H9 (cell line): ENCODE measurements at regions not wholly inside any gene's neighbourhood (a gene's known extent, or its start where the extent isn't known, plus 50 kb on each side); places are given as distances from the start of the nearest gene placed in this dataset.

Experiments used
- DNase-seq: peaks from one replicate; pipeline ENCODE4 v3.0.0-alpha.2; 2017
- H2AFZ ChIP-seq: one replicate; pipeline ENCODE4 v1.6.1; 2013; ENCODE audit warnings: mild to moderate bottlenecking, low read length, control low read depth, moderate library complexity
- H2AK5ac ChIP-seq: 2 replicates; pipeline ENCODE4 v1.6.1; 2013; ENCODE audit warnings: low read length, control low read depth, mixed read lengths; ENCODE audit not compliant: insufficient read length
- H2BK120ac ChIP-seq: one replicate; pipeline ENCODE4 v1.6.1; 2013; ENCODE audit warnings: low read depth, mild to moderate bottlenecking, low read length, control low read depth, inconsistent platforms; ENCODE audit not compliant: poor library complexity, severe bottlenecking
- H2BK12ac ChIP-seq: 2 replicates; pipeline ENCODE4 v1.6.1; 2013; ENCODE audit warnings: low read length, control low read depth, mixed read lengths, low read depth; ENCODE audit not compliant: insufficient read length
- H2BK15ac ChIP-seq: 2 replicates; pipeline ENCODE4 v1.6.1; 2013; ENCODE audit warnings: low read depth, low read length, control low read depth
- H2BK20ac ChIP-seq: one replicate; pipeline ENCODE4 v1.6.1; 2013; ENCODE audit warnings: low read depth, mild to moderate bottlenecking, low read length, control low read depth, inconsistent platforms; ENCODE audit not compliant: poor library complexity, severe bottlenecking
- H2BK5ac ChIP-seq: 2 replicates; pipeline ENCODE4 v1.6.1; 2013; ENCODE audit warnings: low read length, control low read depth, mixed read lengths; ENCODE audit not compliant: insufficient read length
- H3K14ac ChIP-seq: 2 replicates; pipeline ENCODE4 v1.6.1; 2013; ENCODE audit warnings: low read length, control low read depth; ENCODE audit not compliant: insufficient read depth
- H3K18ac ChIP-seq: 2 replicates; pipeline ENCODE4 v1.6.1; 2013; ENCODE audit warnings: low read depth, mild to moderate bottlenecking, mixed read lengths, low read length, control low read depth; ENCODE audit not compliant: insufficient read length
- H3K23ac ChIP-seq: 2 replicates; pipeline ENCODE4 v1.6.1; 2013; ENCODE audit warnings: low read length, control low read depth, mixed read lengths, low read depth; ENCODE audit not compliant: insufficient read length
- H3K23me2 ChIP-seq: 2 replicates; pipeline ENCODE4 v1.6.1; 2013; ENCODE audit warnings: low read depth, mild to moderate bottlenecking, mixed read lengths, low read length, control low read depth; ENCODE audit not compliant: insufficient read length, poor library complexity, severe bottlenecking
- H3K27ac ChIP-seq: 2 replicates; pipeline ENCODE4 v1.5.1; 2013; ENCODE audit warnings: low read length, control low read depth, mixed read lengths, low read depth; ENCODE audit not compliant: insufficient read length
- H3K27me3 ChIP-seq: 2 replicates; pipeline ENCODE4 v1.6.1; 2013; ENCODE audit warnings: low read length, control low read depth, inconsistent platforms; ENCODE audit not compliant: insufficient read depth
- H3K4ac ChIP-seq: 2 replicates; pipeline ENCODE4 v1.6.1; 2013; ENCODE audit warnings: low read depth, mild to moderate bottlenecking, control low read depth, inconsistent platforms, low read length, moderate library complexity
- H3K4me1 ChIP-seq: 2 replicates; pipeline ENCODE4 v1.6.1; 2013; ENCODE audit warnings: low read length, control low read depth, inconsistent platforms; ENCODE audit not compliant: insufficient read depth
- H3K4me2 ChIP-seq: 2 replicates; pipeline ENCODE4 v1.6.1; 2013; ENCODE audit warnings: low read length, control low read depth, mixed read lengths; ENCODE audit not compliant: insufficient read length, insufficient read depth
- H3K56ac ChIP-seq: 2 replicates; pipeline ENCODE4 v1.6.1; 2013; ENCODE audit warnings: low read depth, mild to moderate bottlenecking, mixed read lengths, low read length, control low read depth; ENCODE audit not compliant: insufficient read length
- H3K79me1 ChIP-seq: 2 replicates; pipeline ENCODE4 v1.6.1; 2013; ENCODE audit warnings: low read depth, mild to moderate bottlenecking, moderate library complexity, low read length, control low read depth, inconsistent platforms; ENCODE audit not compliant: insufficient read depth, poor library complexity, severe bottlenecking
- H3K79me2 ChIP-seq: 2 replicates; pipeline ENCODE4 v1.6.1; 2013; ENCODE audit warnings: low read length, control low read depth, inconsistent platforms; ENCODE audit not compliant: insufficient read depth
- H3K9ac ChIP-seq: 2 replicates; pipeline ENCODE4 v1.6.1; 2013; ENCODE audit warnings: low read length, control low read depth, mixed read lengths; ENCODE audit not compliant: insufficient read length; ENCODE audit errors: extremely low read depth
- H3K9me3 ChIP-seq: one replicate; pipeline ENCODE4 v1.6.1; 2013; ENCODE audit warnings: low read depth, low read length, inconsistent platforms; ENCODE audit not compliant: control insufficient read depth
- H3T11ph ChIP-seq: one replicate; pipeline ENCODE4 v1.6.1; 2013; ENCODE audit warnings: mild to moderate bottlenecking, low read length, control low read depth, inconsistent platforms
- H4K20me1 ChIP-seq: one replicate; pipeline ENCODE4 v1.6.1; 2013; ENCODE audit not compliant: control insufficient read depth, insufficient read length, insufficient read depth
- H4K5ac ChIP-seq: 2 replicates; pipeline ENCODE4 v1.6.1; 2013; ENCODE audit warnings: low read depth, mild to moderate bottlenecking, mixed read lengths, low read length, control low read depth; ENCODE audit not compliant: insufficient read length
- H4K8ac ChIP-seq: replicated peaks from 2 replicates; pipeline ENCODE4 v1.6.1; 2013; ENCODE audit warnings: low read length, control low read depth, mixed read lengths, low read depth; ENCODE audit not compliant: insufficient read length
- H4K91ac ChIP-seq: 2 replicates; pipeline ENCODE4 v1.6.1; 2013; ENCODE audit warnings: low read depth, mild to moderate bottlenecking, moderate library complexity, mixed read lengths, low read length, control low read depth; ENCODE audit not compliant: insufficient read length
- H3K27ac Mint-ChIP-seq, 3 experiments: 2 replicates in 2 of 3; 3 replicates in 1 of 3; pipeline ENCODE4 v1.8.0; 2020 to 2021; ENCODE audit warnings: mixed read lengths in 3 of 3, mild to moderate bottlenecking in 1 of 3, moderate library complexity in 1 of 3
- H3K27me3 Mint-ChIP-seq: 2 replicates; pipeline ENCODE4 v1.8.0; 2021; ENCODE audit warnings: low read depth, mild to moderate bottlenecking, moderate library complexity, mixed read lengths
- H3K36me3 Mint-ChIP-seq, 3 experiments: 2 replicates in 2 of 3; 3 replicates in 1 of 3; pipeline ENCODE4 v1.8.0; 2020 to 2021; ENCODE audit warnings: low read depth in 3 of 3, mixed read lengths in 3 of 3; ENCODE audit not compliant: insufficient read depth in 1 of 3
- H3K4me1 Mint-ChIP-seq, 2 experiments: 2 replicates each; pipeline ENCODE4 v1.8.0; 2020; ENCODE audit warnings: mixed read lengths in 2 of 2
- H3K4me3 Mint-ChIP-seq, 2 experiments: 2 replicates in 1 of 2; 3 replicates in 1 of 2; pipeline ENCODE4 v1.8.0; 2020 to 2021; ENCODE audit warnings: mild to moderate bottlenecking in 2 of 2, mixed read lengths in 2 of 2, moderate library complexity in 1 of 2
- H3K9me3 Mint-ChIP-seq, 2 experiments: 2 replicates in 1 of 2; 3 replicates in 1 of 2; pipeline ENCODE4 v1.8.0; 2020; ENCODE audit warnings: mild to moderate bottlenecking in 2 of 2, mixed read lengths in 2 of 2, moderate library complexity in 1 of 2
- CTCF ChIP-seq: fragments of 200-600 bp; sonication (generic); conservative IDR thresholded peaks from 3 replicates; pipeline ENCODE4 v1.8.0; 2021; ENCODE audit warnings: antibody characterized with exemption, mild to moderate bottlenecking
- WGBS: extraction: QIAGEN DNeasy Blood & Tissue Kit; methylation state at CpG from one replicate; pipeline ENCODE4 v1.1.7; 2013; ENCODE audit warnings: missing lambda C conversion rate, low lambda C conversion rate, mixed read lengths; ENCODE audit not compliant: insufficient read length; ENCODE audit errors: extremely low coverage; 5-methylcytosine and 5-hydroxymethylcytosine counted together

DNA sequence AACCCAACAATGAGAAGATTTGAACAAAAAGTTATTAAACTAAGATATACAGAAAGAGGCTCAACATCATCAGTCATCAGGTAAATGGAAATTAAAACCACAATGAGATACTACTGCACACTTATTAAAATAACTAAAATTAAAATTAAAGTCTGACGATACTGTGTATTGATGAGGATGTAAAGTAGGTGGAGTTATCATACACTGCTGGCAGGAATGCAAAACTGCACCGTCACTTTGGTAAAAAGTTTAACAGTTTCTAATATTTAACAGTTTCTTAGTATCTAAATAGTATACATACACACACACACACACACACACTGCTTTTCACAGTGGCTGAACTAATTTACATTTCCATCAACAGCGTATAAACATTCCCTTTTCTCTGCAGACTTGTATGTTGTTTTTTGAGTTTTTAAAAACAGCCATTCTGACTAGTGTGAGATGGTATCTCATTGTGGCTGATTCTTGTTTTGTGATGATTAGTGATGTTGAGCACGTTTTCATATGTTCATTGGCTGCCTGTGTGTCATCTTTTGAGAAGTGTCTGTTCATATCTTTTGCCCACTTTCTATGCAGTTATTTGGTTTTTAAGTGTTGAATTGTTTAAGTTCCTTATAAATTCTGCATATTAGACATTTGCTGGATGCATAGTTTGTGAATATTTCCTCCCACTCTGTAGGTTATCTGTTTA lies 726.9 kb upstream of the CHAC2 start:
- H3K14ac ChIP-seq = no peak overlapping the region
- WGBS = no CpG with 5 or more reads among the region's 4 CpGs
- DNase-seq = no peak
- H3K79me2 ChIP-seq = no peaks in the 10 kb centered on the region
- no peaks in the 10 kb centered on the region for H3K4me1 ChIP-seq
- H3K27me3 ChIP-seq = peaks cover 2% of the 10 kb centered on the region; the same call in 1 of the 2 replicates
- H4K20me1 ChIP-seq = no peaks in the 10 kb centered on the region
- no peak overlapping the region for H4K91ac ChIP-seq
- no peak overlapping the region for H2BK5ac ChIP-seq
- H3K79me1 ChIP-seq = no peaks in the 10 kb centered on the region
- no peaks in the 10 kb centered on the region for H3K9me3 Mint-ChIP-seq
- no peak overlapping the region for H2BK120ac ChIP-seq
- no peak overlapping the region for H3K27ac Mint-ChIP-seq
- H3T11ph ChIP-seq = no peak overlapping the region
- no peak overlapping the region for H2AFZ ChIP-seq
- H2BK20ac ChIP-seq = no peak overlapping the region
- no peaks in the 10 kb centered on the region for H3K9me3 ChIP-seq
- no peak overlapping the region for H3K9ac ChIP-seq
- no peak overlapping the region for H3K4ac ChIP-seq
- no peak overlapping the region for H3K56ac ChIP-seq
- H3K4me2 ChIP-seq = no peak overlapping the region
- H2BK12ac ChIP-seq = no peak overlapping the region
- H3K27ac ChIP-seq = no peak overlapping the region
- no peak overlapping the region for H4K8ac ChIP-seq
- H3K23me2 ChIP-seq = no peaks in the 10 kb centered on the region
- TF ChIP-seq CTCF = peak; percentile 50
- no peaks in the 10 kb centered on the region for H3K36me3 Mint-ChIP-seq
- H3K18ac ChIP-seq = no peak overlapping the region
- H3K4me1 Mint-ChIP-seq = peaks cover 10 to 12% of the 10 kb centered on the region in 2 experiments
- no peak overlapping the region for H2AK5ac ChIP-seq
- no peak overlapping the region for H3K4me3 Mint-ChIP-seq
- H3K27me3 Mint-ChIP-seq = peaks cover 9% of the 10 kb centered on the region; the same call in 1 of the 2 replicates
- no peak overlapping the region for H3K23ac ChIP-seq
- no peak overlapping the region for H2BK15ac ChIP-seq
- H4K5ac ChIP-seq = no peak overlapping the region
